Activated CD4-positive, alpha-beta T cell treated with anti-CD3 and anti-CD28 coated beads, Interleukin-2, amount 10 ng/mL, durations not matched to agents 24 days and 14 days (primary cell): ENCODE measurements at regions not wholly inside any gene's neighbourhood (a gene's known extent, or its start where the extent isn't known, plus 50 kb on each side); places are given as distances from the start of the nearest gene placed in this dataset.

ENCODE experiments used
- DNase-seq: peaks from one replicate; pipeline ENCODE4 v3.0.0; 2022
- H3K27ac Mint-ChIP-seq: one replicate; pipeline ENCODE4 v1.8.0; 2022; ENCODE audit warnings: mild to moderate bottlenecking, mixed read lengths
- H3K27me3 Mint-ChIP-seq: one replicate; pipeline ENCODE4 v1.8.0; 2022; ENCODE audit warnings: mixed read lengths
- H3K36me3 Mint-ChIP-seq: one replicate; pipeline ENCODE4 v1.8.0; 2022; ENCODE audit warnings: low read depth, mild to moderate bottlenecking, mixed read lengths
- H3K4me1 Mint-ChIP-seq: one replicate; pipeline ENCODE4 v1.8.0; 2021; ENCODE audit warnings: mixed read lengths
- H3K4me3 Mint-ChIP-seq: one replicate; pipeline ENCODE4 v1.8.0; 2022; ENCODE audit warnings: mild to moderate bottlenecking, moderate library complexity, mixed read lengths
- H3K9me3 Mint-ChIP-seq: one replicate; pipeline ENCODE4 v1.8.0; 2021; ENCODE audit warnings: mixed read lengths
- intact Hi-C: fragments of 100-400 bp; cut with micrococcal nuclease; formaldehyde crosslinking; loops from one replicate; pipeline ENCODE4 v1.15.1; 2023

DNA sequence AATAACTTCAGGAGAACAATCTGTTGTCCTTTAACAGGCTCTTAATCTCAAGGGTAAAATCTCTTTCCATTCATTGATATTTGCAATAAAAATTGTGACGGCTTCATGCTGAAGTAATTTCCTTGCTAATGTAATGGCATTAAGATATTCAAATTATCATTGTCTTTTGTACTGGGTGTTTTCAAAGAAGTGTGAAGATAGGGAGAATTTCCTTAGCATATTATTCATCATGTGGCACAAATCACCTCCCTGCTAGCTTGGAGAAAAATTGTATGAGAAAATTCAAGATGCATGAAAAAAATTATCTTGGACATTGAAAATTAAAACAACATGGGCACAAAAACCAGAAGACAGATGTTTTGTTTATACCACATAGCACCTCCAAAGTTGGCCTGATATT, 63.6 kb upstream of the ARID2 start:
- Mint-ChIP-seq H3K27ac (no peak overlapping the region), H3K4me1 (peaks cover 36% of the 10 kb centered on the region)
- intact Hi-C loops: no loop called here

DNA sequence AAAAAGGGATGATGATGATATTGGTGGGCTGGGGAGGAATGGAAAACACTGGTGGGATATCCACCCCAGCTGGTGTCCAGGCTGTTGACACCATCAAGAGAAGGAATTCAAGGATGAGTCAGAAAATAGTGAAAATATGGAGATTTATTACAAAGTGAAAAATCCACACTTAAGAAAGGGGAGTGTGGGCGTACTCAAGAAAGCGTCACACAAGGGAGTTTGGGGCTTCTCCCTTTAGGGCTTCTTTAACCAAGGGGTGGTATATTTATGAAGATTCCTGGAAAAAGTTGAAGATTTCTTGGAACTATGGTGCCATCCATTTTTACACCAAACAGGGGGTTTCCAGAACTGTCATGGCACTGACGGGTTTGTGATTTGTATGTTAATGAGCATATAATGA, 63.1 kb upstream of the ARID2 start:
- Mint-ChIP-seq H3K36me3 (peaks cover 2% of the 10 kb centered on the region), H3K4me3 (no peak overlapping the region), H3K4me1 (peaks cover 39% of the 10 kb centered on the region), H3K9me3 (peaks cover 7% of the 10 kb centered on the region), H3K27ac (no peak overlapping the region), H3K27me3 (peaks cover 25% of the 10 kb centered on the region)
- no peak for DNase-seq
- intact Hi-C loops: no loop called here

More for the DNA sequence above, 63.6 kb upstream of the ARID2 start:
- Mint-ChIP-seq H3K27me3 (peaks cover 25% of the 10 kb centered on the region), H3K4me3 (no peak overlapping the region), H3K36me3 (peaks cover 2% of the 10 kb centered on the region), H3K9me3 (peaks cover 7% of the 10 kb centered on the region)
- no peak for DNase-seq

DNA sequence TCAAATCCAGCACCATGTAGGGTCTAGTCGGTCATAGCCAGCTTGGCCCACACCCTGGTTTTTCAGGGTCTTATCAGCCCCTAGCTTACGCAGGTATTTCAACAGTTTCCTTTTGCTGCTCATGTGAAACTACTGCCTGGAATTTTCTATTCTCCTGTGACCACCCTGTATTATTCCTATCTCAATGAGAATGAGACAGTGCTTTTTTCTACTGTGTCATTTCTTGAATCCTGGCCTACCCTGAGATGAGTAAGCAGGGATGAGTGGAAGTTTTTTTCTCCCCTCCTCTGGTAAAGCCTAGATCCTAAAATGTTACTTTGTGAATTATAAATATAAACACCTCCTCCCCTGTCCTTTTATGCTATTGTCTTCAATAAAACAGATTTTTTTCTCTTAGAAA, 62.7 kb upstream of the ARID2 start:
- Mint-ChIP-seq H3K9me3 (peaks cover 7% of the 10 kb centered on the region), H3K27me3 (peaks cover 23% of the 10 kb centered on the region), H3K4me3 (no peak overlapping the region), H3K4me1 (peaks cover 39% of the 10 kb centered on the region), H3K36me3 (peaks cover 2% of the 10 kb centered on the region), H3K27ac (no peak overlapping the region)
- intact Hi-C loops: no loop called here
- DNase-seq: no peak

DNA sequence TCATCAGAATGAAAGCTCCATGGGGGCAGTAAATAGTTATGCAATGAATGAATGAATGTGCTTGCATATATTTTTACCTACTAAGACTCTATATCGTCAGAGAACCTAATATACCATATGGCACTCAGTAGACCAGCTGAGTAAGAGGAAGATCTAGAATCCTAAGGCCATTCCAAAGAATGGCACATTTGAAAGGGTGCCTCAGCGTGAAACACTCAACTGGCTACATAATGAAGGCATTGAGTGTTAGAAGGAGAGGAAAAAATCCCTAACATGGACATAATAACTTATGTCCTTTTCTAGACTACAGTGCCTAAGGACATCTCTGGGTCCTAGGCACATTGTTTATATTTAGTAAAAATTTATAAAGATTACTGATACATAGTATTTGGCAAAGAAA, 61.7 kb upstream of the ARID2 start:
- no peak overlapping the region for H3K4me3 Mint-ChIP-seq
- no peak for DNase-seq
- H3K27ac Mint-ChIP-seq: no peak overlapping the region
- H3K9me3 Mint-ChIP-seq: peaks cover 7% of the 10 kb centered on the region
- H3K27me3 Mint-ChIP-seq: peaks cover 17% of the 10 kb centered on the region
- H3K36me3 Mint-ChIP-seq: peaks cover 2% of the 10 kb centered on the region
- peaks cover 39% of the 10 kb centered on the region for H3K4me1 Mint-ChIP-seq
- intact Hi-C loops: no loop called here

- Mint-ChIP-seq H3K36me3 (peaks cover 2% of the 10 kb centered on the region), H3K27me3 (peaks cover 17% of the 10 kb centered on the region), H3K27ac (peak overlapping the region; percentile 14), H3K9me3 (peaks cover 7% of the 10 kb centered on the region), H3K4me1 (peaks cover 34% of the 10 kb centered on the region), H3K4me3 (peak overlapping the region; percentile 56)
- intact Hi-C loops: loop anchor here (1.0 kb wide), 1 partner anchor 57 kb away; no protein-coding TSS in a partner anchor
- no peak for DNase-seq
Observed at GRCh38 chr12:45668641-45669040, 60.9 kb upstream of the ARID2 start.

- peak overlapping the region; percentile 48 for H3K27ac Mint-ChIP-seq
- peaks cover 2% of the 10 kb centered on the region for H3K36me3 Mint-ChIP-seq
- intact Hi-C loops: loop anchor here (1.0 kb wide), 1 partner anchor 56 kb away; no protein-coding TSS in a partner anchor
- peak; percentile 66 for DNase-seq
- peaks cover 32% of the 10 kb centered on the region for H3K4me1 Mint-ChIP-seq
- H3K9me3 Mint-ChIP-seq: peaks cover 7% of the 10 kb centered on the region
- H3K27me3 Mint-ChIP-seq: peaks cover 17% of the 10 kb centered on the region
- H3K4me3 Mint-ChIP-seq: peak overlapping the region; percentile 56
Observed at GRCh38 chr12:45669093-45669492, 60.4 kb upstream of the ARID2 start.

GRCh38 chr12:45669792-45670191, 59.7 kb upstream of the ARID2 start:
- H3K4me3 Mint-ChIP-seq: peak overlapping the region; percentile 18
- intact Hi-C loops: loop anchor here (1.0 kb wide), 2 partner anchors 56 to 60 kb away; partner anchors contain the start of gene ARID2
- H3K4me1 Mint-ChIP-seq: peaks cover 27% of the 10 kb centered on the region

GRCh38 chr12:45670346-45671065, 59.0 kb upstream of the ARID2 start:
- H3K27ac Mint-ChIP-seq: no peak overlapping the region
- H3K27me3 Mint-ChIP-seq: peaks cover 7% of the 10 kb centered on the region
- intact Hi-C loops: loop anchor here (1.0 kb wide), 1 partner anchor 59 kb away; the partner anchor contains the start of gene ARID2
- peaks cover 26% of the 10 kb centered on the region for H3K4me1 Mint-ChIP-seq
- no peaks in the 10 kb centered on the region for H3K9me3 Mint-ChIP-seq
- H3K4me3 Mint-ChIP-seq: peak overlapping the region; percentile 10
- peaks cover 2% of the 10 kb centered on the region for H3K36me3 Mint-ChIP-seq
- peak; percentile 78 for DNase-seq

More at GRCh38 chr12:45669792-45670191, 59.7 kb upstream of the ARID2 start:
- no peak for DNase-seq
- Mint-ChIP-seq H3K27ac (no peak overlapping the region), H3K9me3 (peaks cover 2% of the 10 kb centered on the region), H3K27me3 (peaks cover 11% of the 10 kb centered on the region), H3K36me3 (peaks cover 2% of the 10 kb centered on the region)

- Mint-ChIP-seq H3K4me3 (no peak overlapping the region), H3K9me3 (no peaks in the 10 kb centered on the region), H3K36me3 (peaks cover 2% of the 10 kb centered on the region), H3K27me3 (peaks cover 3% of the 10 kb centered on the region), H3K4me1 (peaks cover 25% of the 10 kb centered on the region), H3K27ac (no peak overlapping the region)
- no peak for DNase-seq
- intact Hi-C loops: no loop called here
Observed at GRCh38 chr12:45671254-45671653, 58.3 kb upstream of the ARID2 start.

- Mint-ChIP-seq H3K4me3 (no peak overlapping the region), H3K27me3 (peaks cover 6% of the 10 kb centered on the region), H3K9me3 (peaks cover 8% of the 10 kb centered on the region), H3K27ac (no peak overlapping the region), H3K36me3 (no peaks in the 10 kb centered on the region), H3K4me1 (peaks cover 10% of the 10 kb centered on the region)
- no peak for DNase-seq
- intact Hi-C loops: no loop called here
Observed at GRCh38 chr12:45674181-45674977, 55.1 kb upstream of the ARID2 start.

DNA sequence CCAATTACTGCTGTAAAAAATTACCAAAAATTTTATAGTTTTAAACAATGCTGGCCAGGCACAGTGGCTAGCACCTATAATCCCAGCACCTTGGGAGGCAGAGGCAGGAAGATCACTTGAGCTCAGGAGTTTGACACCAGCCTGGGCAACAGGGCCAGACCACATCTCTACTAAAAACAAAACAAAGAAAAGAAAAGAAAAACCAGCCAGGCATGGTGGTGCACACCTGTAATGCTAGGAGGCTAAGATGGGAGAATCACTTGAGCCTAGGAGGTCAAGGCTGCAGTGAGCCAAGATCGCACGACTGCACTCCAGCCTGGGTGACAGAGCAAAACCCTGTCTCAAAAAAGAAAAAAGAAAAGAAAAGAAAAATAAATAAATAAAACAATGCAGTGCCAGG, 54.0 kb upstream of the ARID2 start:
- Mint-ChIP-seq H3K27ac (no peak overlapping the region), H3K9me3 (peaks cover 8% of the 10 kb centered on the region), H3K4me1 (peaks cover 5% of the 10 kb centered on the region), H3K36me3 (no peaks in the 10 kb centered on the region), H3K4me3 (no peak overlapping the region), H3K27me3 (peaks cover 7% of the 10 kb centered on the region)
- DNase-seq: no peak
- intact Hi-C loops: no loop called here
